ENCODE measurements at regions not wholly inside any gene's neighbourhood (a gene's known extent, or its start where the extent isn't known, plus 50 kb on each side); places are given as distances from the start of the nearest gene placed in this dataset.
"Not testable (repeated sequence)": the region's sequence is repeated elsewhere in the genome, so short reads cannot be mapped to it uniquely, and the experiment has no call there.

GRCh38 chr5:98144710-98145109, 628.8 kb upstream of the RGMB start:
- in situ Hi-C loops (cut with MboI; ENCODE audit: low sequenced_read_pairs), result no loop called here
- no peak for DNase-seq (ENCODE audit: low spot score in 2 of 2)
- no peak overlapping the region for H3K4me3 ChIP-seq
- H3K9me3 ChIP-seq, result no peaks in the 10 kb centered on the region
- H3K36me3 ChIP-seq (replicated peaks), result no peaks in the 10 kb centered on the region
- H3K27me3 ChIP-seq (ENCODE audit: low read depth), result no peaks in the 10 kb centered on the region
- H3K4me1 ChIP-seq, result no peaks in the 10 kb centered on the region

- no peak for DNase-seq (ENCODE audit: low spot score in 2 of 2)
- in situ Hi-C loops (cut with MboI; ENCODE audit: low sequenced_read_pairs), result no loop called here
These were observed 616.1 kb upstream of the RGMB start for GRCh38 chr5:98157368-98157767.

GRCh38 chr5:98158440-98158839, 615.0 kb upstream of the RGMB start:
- Histone ChIP-seq H3K9me3 (no peaks in the 10 kb centered on the region), H3K36me3 (replicated peaks) (no peaks in the 10 kb centered on the region), H3K4me1 (no peaks in the 10 kb centered on the region), H3K27me3 (ENCODE audit: low read depth) (no peaks in the 10 kb centered on the region), H3K4me3 (no peak overlapping the region)
- no peak for DNase-seq (ENCODE audit: low spot score in 2 of 2)
- in situ Hi-C loops (cut with MboI; ENCODE audit: low sequenced_read_pairs), result no loop called here

More at GRCh38 chr5:98157368-98157767, 616.1 kb upstream of the RGMB start:
- H3K4me3 ChIP-seq, result no peak overlapping the region
- H3K36me3 ChIP-seq (replicated peaks), result no peaks in the 10 kb centered on the region
- H3K4me1 ChIP-seq, result no peaks in the 10 kb centered on the region
- H3K27me3 ChIP-seq (ENCODE audit: low read depth), result no peaks in the 10 kb centered on the region
- H3K9me3 ChIP-seq, result no peaks in the 10 kb centered on the region

DNA sequence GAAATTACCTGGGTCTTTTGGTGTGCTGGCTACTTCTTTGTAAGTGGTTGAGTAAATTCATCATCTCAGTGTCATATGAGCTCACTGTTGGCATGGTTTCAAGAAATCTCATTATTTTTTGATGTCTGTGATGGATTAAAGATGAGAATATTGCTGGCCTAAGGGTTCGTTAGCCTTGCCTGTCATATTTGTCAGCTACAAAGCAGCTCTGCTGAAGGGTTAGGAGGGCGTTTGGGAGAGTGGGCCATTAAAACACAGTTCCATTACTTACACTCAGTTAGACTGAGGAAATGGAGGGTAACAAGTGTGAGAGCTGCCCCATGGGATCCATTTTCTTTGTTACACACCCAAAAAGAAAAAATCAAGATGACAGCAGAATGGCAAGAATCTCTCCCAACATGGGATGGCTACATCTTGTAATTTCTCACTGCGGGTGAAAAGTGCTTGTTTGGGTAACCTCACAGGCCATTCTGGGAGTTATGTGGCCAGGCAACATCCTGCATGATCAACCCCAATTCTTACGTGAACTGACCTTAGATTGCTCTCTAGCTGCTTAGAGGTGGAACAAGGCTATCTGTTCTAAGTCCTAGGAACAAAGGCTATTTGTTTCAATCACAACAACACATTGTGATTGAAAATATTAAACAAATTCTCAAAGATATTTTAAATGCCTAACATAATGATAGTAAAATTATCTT, 609.5 kb upstream of the RGMB start:
- in situ Hi-C loops (cut with MboI; ENCODE audit: low sequenced_read_pairs), result no loop called here
- Histone ChIP-seq H3K36me3 (replicated peaks) (no peaks in the 10 kb centered on the region), H3K9me3 (no peaks in the 10 kb centered on the region), H3K4me3 (no peak overlapping the region), H3K27me3 (ENCODE audit: low read depth) (no peaks in the 10 kb centered on the region), H3K4me1 (no peaks in the 10 kb centered on the region)
- DNase-seq (ENCODE audit: low spot score in 2 of 2), result no peak

GRCh38 chr5:98168871-98169270, 604.6 kb upstream of the RGMB start:
- in situ Hi-C loops (cut with MboI; ENCODE audit: low sequenced_read_pairs), result no loop called here
- no peak for DNase-seq (ENCODE audit: low spot score in 2 of 2)

GRCh38 chr5:98170994-98171393, 602.5 kb upstream of the RGMB start:
- Histone ChIP-seq H3K4me1 (no peaks in the 10 kb centered on the region), H3K27me3 (ENCODE audit: low read depth) (no peaks in the 10 kb centered on the region), H3K9me3 (no peaks in the 10 kb centered on the region), H3K4me3 (no peak overlapping the region), H3K36me3 (replicated peaks) (no peaks in the 10 kb centered on the region)
- DNase-seq (ENCODE audit: low spot score in 2 of 2), result no peak
- in situ Hi-C loops (cut with MboI; ENCODE audit: low sequenced_read_pairs), result no loop called here

More at GRCh38 chr5:98168871-98169270, 604.6 kb upstream of the RGMB start:
- H3K9me3 ChIP-seq, result no peaks in the 10 kb centered on the region
- no peaks in the 10 kb centered on the region for H3K36me3 ChIP-seq (replicated peaks)
- H3K27me3 ChIP-seq (ENCODE audit: low read depth), result no peaks in the 10 kb centered on the region
- H3K4me3 ChIP-seq, result no peak overlapping the region
- no peaks in the 10 kb centered on the region for H3K4me1 ChIP-seq

GRCh38 chr5:98173334-98173733, 600.1 kb upstream of the RGMB start:
- no peak for DNase-seq (ENCODE audit: low spot score in 2 of 2)

DNA sequence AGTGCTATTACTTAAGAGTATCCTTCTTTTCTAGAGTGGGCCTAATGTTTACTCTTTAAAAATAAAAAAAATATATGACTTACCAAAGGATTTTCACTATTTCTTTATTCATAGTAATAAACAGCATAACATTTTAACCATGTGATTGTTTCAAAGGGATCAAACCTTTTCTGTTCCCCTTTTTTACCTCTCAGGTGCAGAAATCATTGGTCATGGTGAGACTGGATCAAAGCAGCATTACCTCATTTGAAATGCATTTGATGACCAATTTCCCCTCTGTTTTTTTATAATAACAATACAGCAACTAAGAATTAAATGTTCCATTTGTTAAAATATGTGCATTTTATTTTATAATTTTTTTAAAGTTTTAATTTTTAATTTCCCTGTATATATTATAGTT, 598.0 kb upstream of the RGMB start:
- DNase-seq (ENCODE audit: low spot score in 2 of 2), result no peak
- Histone ChIP-seq H3K4me3 (no peak overlapping the region), H3K27me3 (ENCODE audit: low read depth) (no peaks in the 10 kb centered on the region), H3K4me1 (no peaks in the 10 kb centered on the region), H3K36me3 (replicated peaks) (no peaks in the 10 kb centered on the region), H3K9me3 (no peaks in the 10 kb centered on the region)
- in situ Hi-C loops (cut with MboI; ENCODE audit: low sequenced_read_pairs), result no loop called here

More at GRCh38 chr5:98173334-98173733, 600.1 kb upstream of the RGMB start:
- H3K4me3 ChIP-seq, result no peak overlapping the region
- in situ Hi-C loops (cut with MboI; ENCODE audit: low sequenced_read_pairs), result no loop called here
- H3K27me3 ChIP-seq (ENCODE audit: low read depth), result no peaks in the 10 kb centered on the region
- no peaks in the 10 kb centered on the region for H3K36me3 ChIP-seq (replicated peaks)
- H3K9me3 ChIP-seq, result no peaks in the 10 kb centered on the region
- no peaks in the 10 kb centered on the region for H3K4me1 ChIP-seq

DNA sequence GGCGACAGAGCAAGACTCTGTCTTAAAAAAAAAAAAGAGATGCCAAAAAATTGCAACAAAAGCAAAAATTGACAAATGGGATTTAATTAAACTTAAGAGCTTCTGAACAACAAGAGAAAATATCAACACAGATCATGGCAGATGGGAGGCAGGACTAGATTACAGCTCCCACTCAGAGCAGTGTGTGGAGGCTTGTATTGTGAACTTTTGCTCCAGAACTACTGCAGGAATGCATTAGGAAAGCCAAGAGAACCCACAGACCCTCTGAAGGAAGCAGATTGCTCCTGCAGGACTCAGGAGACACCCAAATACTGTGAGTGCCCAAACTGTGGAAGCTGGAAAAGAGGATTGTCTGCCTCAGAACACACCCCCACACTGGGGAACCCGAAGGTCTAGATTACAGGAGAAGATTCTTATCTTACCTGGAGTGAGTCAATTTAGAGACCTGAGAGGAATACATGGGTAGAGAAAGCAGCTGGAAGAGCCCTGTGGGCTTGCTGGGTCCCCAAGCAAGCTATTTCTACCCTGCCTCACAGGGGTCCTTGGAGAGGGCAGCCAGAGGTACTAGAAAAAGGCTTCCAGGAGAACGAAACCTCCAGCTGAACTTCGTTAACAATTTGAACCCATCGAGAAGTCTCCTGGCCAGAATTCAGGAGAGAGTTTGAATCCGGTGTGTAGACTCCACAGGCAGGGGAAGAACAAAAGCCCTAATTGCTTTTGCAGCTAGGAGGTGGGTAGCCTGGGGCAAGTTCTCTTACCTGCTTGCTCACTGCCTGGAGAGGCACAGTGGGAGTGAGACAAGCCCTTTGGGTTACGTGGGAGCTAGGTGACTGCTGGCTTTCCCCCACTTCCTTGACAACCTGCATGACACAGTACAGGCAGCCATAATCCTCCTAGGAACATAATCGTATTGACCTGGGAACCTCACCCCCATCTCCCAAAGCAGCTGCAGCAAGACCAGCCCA, 593.4 kb upstream of the RGMB start:
- Histone ChIP-seq H3K36me3 (replicated peaks) (no peaks in the 10 kb centered on the region), H3K4me1 (no peaks in the 10 kb centered on the region), H3K27me3 (ENCODE audit: low read depth) (no peaks in the 10 kb centered on the region), H3K4me3 (no peak overlapping the region), H3K9me3 (no peaks in the 10 kb centered on the region)
- DNase-seq (ENCODE audit: low spot score in 2 of 2), result no peak
- in situ Hi-C loops (cut with MboI; ENCODE audit: low sequenced_read_pairs), result no loop called here

DNA sequence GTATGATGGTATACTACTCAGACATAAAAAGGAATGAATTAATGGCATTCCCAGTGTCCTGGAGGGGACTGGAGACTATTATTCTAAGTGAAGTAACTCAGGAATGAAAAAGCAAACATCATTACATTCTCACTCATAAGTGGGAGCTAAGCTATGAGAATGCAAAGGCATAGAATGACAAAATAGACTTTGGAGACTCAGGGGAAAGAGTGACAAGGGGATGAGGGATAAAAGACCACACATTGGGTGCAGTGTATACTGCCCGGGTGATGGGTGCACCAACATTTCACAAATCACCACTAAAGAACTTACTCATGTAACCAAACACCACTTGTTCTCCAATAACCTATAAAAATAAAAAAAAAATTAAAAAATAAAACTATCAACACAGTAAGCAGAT, 587.3 kb upstream of the RGMB start:
- in situ Hi-C loops (cut with MboI; ENCODE audit: low sequenced_read_pairs), result no loop called here
- H3K9me3 ChIP-seq, result no peaks in the 10 kb centered on the region
- DNase-seq (ENCODE audit: low spot score in 2 of 2), result no peak
- no peak overlapping the region for H3K4me3 ChIP-seq
- no peaks in the 10 kb centered on the region for H3K4me1 ChIP-seq
- no peaks in the 10 kb centered on the region for H3K27me3 ChIP-seq (ENCODE audit: low read depth)
- no peaks in the 10 kb centered on the region for H3K36me3 ChIP-seq (replicated peaks)

GRCh38 chr5:98187945-98188344, 585.5 kb upstream of the RGMB start:
- Histone ChIP-seq H3K4me1 (no peaks in the 10 kb centered on the region), H3K27me3 (ENCODE audit: low read depth) (no peaks in the 10 kb centered on the region), H3K4me3 (no peak overlapping the region), H3K36me3 (replicated peaks) (no peaks in the 10 kb centered on the region), H3K9me3 (no peaks in the 10 kb centered on the region)
- in situ Hi-C loops (cut with MboI; ENCODE audit: low sequenced_read_pairs), result no loop called here
- no peak for DNase-seq (ENCODE audit: low spot score in 2 of 2)

DNA sequence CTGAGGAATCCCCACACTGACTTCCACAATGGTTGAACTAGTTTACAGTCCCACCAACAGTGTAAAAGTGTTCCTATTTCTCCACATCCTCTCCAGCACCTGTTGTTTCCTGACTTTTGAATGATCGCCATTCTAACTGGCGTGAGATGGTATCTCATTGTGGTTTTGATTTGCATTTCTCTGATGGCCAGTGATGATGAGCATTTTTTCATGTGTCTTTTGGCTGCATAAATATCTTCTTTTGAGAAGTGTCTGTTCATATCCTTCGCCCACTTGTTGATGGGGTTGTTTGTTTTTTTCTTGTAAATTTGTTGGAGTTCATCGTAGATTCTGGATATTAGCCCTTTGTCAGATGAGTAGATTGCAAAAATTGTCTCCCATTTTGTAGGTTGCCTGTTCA, 583.1 kb upstream of the RGMB start:
- H3K4me3 ChIP-seq; H3K9me3 ChIP-seq; in situ Hi-C loops (cut with MboI; ENCODE audit: low sequenced_read_pairs); H3K27me3 ChIP-seq (ENCODE audit: low read depth); H3K36me3 ChIP-seq (replicated peaks); H3K4me1 ChIP-seq; DNase-seq (ENCODE audit: low spot score in 2 of 2): not testable (repeated sequence)

- H3K4me3 ChIP-seq, result no peak overlapping the region
- no peaks in the 10 kb centered on the region for H3K36me3 ChIP-seq (replicated peaks)
- H3K27me3 ChIP-seq (ENCODE audit: low read depth), result no peaks in the 10 kb centered on the region
- no peaks in the 10 kb centered on the region for H3K9me3 ChIP-seq
- no peak for DNase-seq (ENCODE audit: low spot score in 2 of 2)
- in situ Hi-C loops (cut with MboI; ENCODE audit: low sequenced_read_pairs), result no loop called here
- no peaks in the 10 kb centered on the region for H3K4me1 ChIP-seq
These were observed 579.3 kb upstream of the RGMB start for GRCh38 chr5:98193921-98194760.

Data from HAP-1 (cell line).